Embryonic facial prominence (tissue), 1 donor: ENCODE measurements at regions not wholly inside any gene's neighbourhood (a gene's known extent, or its start where the extent isn't known, plus 50 kb on each side); places are given as distances from the start of the nearest gene placed in this dataset.
"Not testable (repeated sequence)": the region's sequence is repeated elsewhere in the genome, so short reads cannot be mapped to it uniquely, and the experiment has no call there.

ENCODE experiments used
- DNase-seq: peaks from one replicate; pipeline ENCODE4 v3.0.0-alpha.2; 2016; ENCODE audit errors: extremely low spot score

DNA sequence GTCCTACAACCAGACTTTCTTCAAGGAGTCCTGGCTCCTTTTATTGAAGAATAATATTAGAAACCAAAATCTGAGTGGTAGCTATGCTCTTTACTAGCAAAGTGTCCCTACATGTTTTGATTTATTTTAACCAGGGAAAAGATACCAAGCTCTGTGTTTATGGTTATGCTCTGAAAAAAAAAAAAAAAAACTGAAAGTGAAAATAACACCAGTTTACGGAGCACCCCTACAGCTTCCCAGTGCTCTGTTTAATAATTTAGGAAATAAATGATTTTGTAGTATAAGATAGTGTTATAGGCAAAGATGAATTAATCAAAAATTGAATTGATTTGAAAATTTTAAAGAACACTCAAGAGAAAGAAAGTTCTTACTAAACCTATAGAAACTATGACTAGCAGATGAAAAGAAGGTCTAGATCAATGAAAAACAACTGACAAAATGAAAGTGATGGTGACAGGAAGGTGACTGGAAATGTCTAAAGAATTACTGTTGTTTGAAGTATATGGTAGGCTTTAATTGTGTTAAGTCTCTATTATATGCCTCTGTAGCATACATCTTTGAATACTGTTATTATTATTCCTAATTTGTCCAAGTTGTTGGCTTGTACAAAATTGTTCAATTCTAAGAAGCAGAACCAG, 1698.4 kb upstream of the PCDH10 start:
- no peak for DNase-seq

- no peak for DNase-seq
Measured at GRCh38 chr4:131459430-131460101, 1689.5 kb upstream of the PCDH10 start.

DNA sequence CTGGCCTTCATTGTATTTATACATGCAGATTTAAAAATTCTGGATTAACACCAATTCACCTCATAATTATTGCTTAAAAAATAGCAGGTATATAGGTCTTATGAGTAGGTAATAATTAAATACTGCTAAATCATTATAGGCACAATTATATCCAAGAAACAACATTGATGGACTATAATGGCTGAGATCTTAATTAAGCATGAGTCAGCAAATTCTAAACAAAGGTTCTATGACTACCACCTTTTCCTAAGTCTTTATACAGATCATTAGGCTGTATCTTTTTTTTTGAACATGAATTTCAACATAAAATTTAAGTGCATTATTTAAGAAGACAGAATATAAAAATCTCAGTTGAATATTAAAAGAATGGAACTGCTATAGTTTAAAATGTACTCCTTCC, 1678.7 kb upstream of the PCDH10 start:
- no peak for DNase-seq

DNA sequence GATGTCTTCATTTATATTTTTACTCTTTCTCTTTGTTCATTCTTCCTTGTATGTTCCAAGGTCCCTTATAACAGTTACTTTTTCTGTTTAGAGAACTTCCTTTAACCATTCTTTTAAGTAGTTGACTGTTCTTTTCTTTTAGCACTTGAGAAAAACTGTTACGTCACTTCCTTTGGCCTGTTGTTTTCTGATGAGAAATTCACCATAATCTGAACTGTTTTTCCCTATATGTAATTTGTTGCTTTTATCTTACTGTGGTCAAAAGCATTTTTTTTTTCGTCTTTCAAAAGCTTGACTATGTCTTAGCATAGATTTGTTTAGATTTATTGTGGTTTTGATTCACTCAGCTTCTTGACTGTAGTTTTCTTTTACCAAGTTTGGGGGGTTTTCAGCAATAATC, 1660.3 kb upstream of the PCDH10 start:
- no peak for DNase-seq

DNA sequence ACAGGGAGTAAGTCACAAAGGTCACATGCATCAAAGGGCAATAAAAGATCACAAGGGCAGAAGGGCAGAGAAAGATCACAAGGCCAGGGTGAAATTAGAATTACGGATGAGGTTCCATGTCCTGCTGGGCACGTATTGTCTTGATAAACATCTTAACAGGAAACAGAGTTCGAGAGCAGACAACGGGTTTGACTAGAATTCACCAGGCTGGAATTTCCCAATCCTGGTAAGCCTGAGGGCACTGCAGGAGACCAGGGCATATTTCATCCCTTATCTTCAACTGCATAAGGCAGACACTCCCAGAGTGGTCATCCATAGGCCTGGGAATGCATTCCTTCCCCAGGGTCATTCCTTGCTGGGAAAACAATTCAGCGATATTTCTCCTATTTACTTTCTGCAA, 1652.9 kb upstream of the PCDH10 start:
- DNase-seq, result not testable (repeated sequence)

GRCh38 chr4:131499141-131499873, 1649.8 kb upstream of the PCDH10 start:
- no peak for DNase-seq

GRCh38 chr4:131509521-131509920, 1639.6 kb upstream of the PCDH10 start:
- DNase-seq, result no peak

DNA sequence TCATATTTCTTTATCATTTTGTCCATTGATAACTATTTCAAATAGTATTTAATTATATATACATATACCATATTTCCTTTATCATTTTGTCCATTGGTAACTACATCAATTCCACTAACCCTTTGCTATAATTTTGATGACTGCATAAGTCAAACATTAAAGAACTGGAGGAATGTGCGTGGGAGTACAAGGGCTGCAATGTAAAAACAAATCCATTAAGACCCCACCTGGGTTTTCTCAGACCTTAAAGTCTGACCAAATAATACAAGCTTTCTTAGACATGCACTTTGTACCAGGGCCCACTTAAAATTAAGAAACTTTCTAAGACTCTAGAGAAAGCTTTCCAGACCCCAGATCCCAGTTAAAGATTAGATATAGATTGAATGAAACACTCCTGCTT, 1622.4 kb upstream of the PCDH10 start:
- no peak for DNase-seq

- DNase-seq, result no peak
Measured at GRCh38 chr4:131531087-131531486, 1618.0 kb upstream of the PCDH10 start.

DNA sequence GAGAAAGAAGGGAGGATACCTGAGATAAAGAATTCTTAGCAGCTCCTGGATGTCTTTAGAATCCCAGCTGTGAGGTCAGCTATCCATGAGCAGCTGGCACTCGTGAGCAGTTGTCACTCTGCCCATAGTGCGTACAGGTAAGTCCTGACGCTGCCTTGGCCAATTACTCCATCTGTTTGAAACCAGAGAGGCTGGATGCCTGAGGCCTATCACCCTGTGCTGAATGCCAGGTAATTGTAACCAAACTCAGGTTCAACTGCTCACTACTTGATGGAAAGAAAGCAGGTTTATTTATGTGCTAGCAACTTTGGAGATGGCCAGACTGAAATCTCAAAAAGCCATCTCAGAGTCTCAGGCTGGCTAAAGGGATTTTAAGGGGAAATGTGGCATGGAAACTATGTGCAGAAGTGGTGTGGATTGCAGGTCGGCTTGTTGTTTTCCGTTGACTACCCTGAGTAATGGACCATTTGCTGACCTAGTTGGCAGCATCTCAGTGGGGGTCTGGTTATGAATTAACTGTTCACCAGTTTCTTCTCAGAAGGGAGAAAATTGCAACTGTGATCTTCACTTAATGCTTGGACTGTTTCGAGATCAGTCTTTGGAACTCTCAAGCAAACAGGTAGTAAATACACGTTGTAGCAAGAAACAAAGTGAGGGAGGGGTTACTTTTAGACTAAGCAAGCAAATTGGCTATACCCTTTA, 1614.0 kb upstream of the PCDH10 start:
- no peak for DNase-seq

DNA sequence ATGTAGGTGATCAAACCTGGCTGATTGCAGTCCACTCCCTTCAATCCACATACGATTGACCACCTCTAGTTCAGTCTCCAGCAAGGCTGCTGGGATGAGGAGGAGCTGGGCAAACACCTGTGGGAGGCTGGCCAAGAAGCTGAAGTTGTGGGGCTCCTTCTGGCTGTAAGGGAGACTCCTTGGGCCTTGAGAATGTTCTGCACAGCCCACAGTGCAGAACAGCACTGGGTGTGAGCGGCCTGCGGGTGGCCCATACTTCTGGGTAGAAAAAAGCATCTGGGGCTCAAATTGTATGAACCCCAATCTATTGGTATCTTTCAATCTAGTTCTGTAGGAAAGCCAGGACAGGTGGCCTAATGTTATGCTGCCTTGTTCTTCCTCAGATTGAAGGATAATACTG, 1608.8 kb upstream of the PCDH10 start:
- no peak for DNase-seq

- DNase-seq, result no peak
Measured at GRCh38 chr4:131547506-131547981, 1601.5 kb upstream of the PCDH10 start.

- no peak for DNase-seq
Measured at GRCh38 chr4:131551306-131551705, 1597.8 kb upstream of the PCDH10 start.

- DNase-seq, result no peak
Measured at GRCh38 chr4:131566026-131566425, 1583.1 kb upstream of the PCDH10 start.

- no peak for DNase-seq
Measured at GRCh38 chr4:131584587-131584986, 1564.5 kb upstream of the PCDH10 start.

DNA sequence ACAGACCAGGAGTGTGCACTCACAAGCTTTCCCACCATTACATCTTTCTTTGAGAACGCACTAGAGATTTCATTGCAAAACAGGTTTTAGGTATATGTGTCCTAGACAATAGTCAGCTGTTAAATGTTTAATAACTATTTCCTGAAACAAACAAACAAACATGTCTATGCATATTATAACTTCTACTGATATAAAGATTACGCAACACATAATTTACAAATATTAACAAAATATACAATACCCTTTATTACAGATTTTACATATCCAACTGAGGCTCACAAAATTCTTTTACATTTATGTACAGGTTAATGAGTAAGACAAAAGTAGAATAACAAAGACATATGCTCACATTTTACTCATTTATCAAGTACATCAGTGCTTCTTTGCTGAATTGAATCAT, 1554.0 kb upstream of the PCDH10 start:
- DNase-seq, result no peak

DNA sequence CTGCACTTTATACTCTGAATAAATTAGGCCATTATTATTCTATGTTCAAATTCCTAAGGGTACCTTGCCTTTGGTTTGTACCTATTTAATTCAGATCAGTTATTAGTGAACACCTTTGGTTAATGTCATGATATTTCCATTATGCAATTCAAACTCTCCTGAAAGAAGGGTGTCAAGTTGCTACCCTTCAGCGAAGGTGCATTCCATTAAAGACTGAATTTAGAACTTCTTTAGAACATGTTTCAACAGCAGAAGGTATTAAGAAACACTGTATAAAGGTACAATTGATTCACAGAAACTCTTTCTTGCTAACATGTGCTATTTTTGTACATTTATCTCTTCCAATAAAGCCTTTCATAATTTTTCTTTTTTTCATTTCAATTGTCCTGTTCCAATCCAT, 1545.4 kb upstream of the PCDH10 start:
- no peak for DNase-seq

GRCh38 chr4:131609039-131609438, 1540.1 kb upstream of the PCDH10 start:
- DNase-seq, result no peak

DNA sequence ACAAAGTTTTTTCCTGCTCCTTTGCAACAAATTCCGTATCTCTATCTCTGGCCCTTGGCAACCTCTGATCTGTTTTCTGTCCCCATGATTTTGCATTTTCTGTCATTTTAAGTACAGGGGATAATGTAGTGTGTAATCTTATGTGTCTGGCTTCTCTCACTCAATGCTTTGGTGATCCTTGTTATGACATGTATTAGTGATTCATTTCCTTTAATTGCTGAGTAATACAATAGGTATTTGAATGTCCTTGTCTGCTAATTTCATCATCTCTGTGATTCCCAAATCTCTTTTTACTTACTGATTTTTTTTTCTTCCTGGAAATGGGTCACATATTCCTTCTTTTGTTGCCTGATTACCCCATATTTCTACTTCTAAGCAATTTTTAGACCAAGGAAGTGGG, 1538.6 kb upstream of the PCDH10 start:
- not testable (repeated sequence) for DNase-seq

DNA sequence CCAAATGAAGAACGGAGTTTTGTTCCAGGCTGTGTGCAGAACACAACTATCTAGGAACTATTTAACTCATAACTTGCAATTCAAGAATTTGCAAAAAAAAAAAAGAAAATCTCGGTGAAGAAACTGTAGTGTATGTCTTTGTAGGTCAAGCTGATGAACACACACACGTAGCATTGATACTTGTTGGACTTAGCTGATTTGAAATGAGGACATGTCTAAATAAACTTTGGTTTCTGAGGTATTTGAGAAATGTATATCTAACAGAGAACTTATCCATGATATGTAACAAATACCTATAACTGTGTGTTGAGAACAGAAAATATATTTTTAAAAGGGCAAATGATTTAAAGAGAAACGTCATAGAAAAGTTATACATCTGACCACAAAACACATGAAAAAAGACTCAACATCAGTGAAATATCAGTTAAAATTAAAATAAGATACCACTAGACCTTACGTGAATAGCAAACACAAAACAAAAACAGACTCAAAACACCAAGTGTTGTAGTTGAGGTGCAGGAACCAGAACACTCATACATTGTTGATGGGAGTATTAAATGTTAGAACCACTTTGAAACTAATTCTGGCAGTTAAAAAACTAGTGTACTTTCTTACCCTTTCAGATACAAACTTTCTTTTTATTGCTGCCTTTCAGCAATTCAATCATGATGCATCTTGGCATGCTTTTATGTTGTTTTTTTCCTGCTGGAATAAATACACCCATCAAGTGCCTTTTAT, 1535.8 kb upstream of the PCDH10 start:
- DNase-seq, result no peak

- no peak for DNase-seq
Measured at GRCh38 chr4:131613824-131614216, 1535.3 kb upstream of the PCDH10 start.

DNA sequence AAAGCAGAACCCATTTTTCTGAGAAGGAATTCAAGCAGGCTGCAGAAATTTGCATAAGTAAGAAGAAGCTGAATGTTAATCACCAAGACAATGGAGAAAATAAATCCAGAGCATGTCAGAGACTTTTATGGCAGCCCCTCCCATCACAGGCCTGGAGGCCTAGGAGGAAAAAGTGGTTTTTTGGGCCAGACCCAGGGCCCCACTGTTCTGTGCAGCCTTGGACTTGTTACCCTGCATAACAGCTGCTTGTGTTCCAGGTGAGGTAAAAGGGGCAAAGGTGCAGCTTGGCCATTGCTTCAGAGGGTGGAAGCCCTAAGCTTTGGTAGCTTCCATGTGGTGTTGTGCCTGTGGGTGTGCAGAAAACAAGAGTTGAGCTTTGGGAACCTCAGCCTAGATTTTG, 1516.2 kb upstream of the PCDH10 start:
- no peak for DNase-seq
